ENCODE measurements at regions not wholly inside any gene's neighbourhood (a gene's known extent, or its start where the extent isn't known, plus 50 kb on each side); places are given as distances from the start of the nearest gene placed in this dataset.

- WGBS (ENCODE audit: insufficient coverage, low lambda C conversion rate): no CpG with 5 or more reads among the region's 9 CpGs
- Histone ChIP-seq H3K27me3 (ENCODE audit: control insufficient read depth, insufficient read depth, low read length) (no peaks in the 10 kb centered on the region), H3K9me3 (ENCODE audit: control insufficient read depth, low read depth, low read length) (peaks cover 4% of the 10 kb centered on the region), H3K27ac (ENCODE audit: low read length) (no peak overlapping the region), H3K4me3 (ENCODE audit: low read length) (no peak overlapping the region), H3K36me3 (ENCODE audit: control insufficient read depth, insufficient read depth, low read length) (no peaks in the 10 kb centered on the region), H3K4me1 (ENCODE audit: control insufficient read depth, insufficient read depth, low read length) (peaks cover 3% of the 10 kb centered on the region)
- DNase-seq: no peak
These were observed 55.5 kb upstream of the EPS8L3 start for GRCh38 chr1:109818988-109819764.

DNA sequence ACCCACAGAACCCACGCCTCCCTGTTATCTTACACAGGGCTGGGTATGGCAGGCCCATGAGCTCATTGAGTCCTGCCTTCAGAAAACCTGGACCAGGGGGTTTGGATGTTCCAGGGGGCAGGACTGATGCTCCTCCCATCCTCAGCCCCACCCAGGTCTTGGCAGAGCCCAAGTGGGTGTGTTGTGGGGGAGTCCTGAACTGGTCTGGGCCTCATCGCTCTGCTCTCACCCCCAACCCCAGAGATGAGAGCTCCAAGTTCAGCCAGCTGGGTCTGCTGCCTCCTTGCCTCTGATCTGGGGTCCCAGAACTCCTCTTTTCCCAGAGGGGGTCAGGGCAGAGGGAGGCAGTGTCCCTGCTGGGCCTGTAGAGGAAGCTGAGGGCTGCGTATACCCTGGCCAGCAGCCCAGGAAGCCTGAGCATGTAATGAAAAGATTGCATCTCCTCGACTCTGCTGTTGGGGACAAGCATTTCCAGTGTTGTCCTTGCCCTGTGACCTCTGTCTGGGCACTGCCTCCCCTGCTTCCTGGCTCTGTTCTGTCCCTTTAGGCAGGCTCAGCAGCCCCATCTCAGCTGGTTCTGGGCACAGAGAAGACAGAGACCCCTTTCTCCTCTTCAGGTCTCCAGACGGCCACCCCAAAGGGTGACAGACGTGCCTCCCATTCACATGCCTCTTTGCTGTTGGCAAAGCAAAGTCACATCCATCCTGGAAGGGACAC is 54.7 kb upstream of the EPS8L3 start:
- Histone ChIP-seq H3K27me3 (ENCODE audit: control insufficient read depth, insufficient read depth, low read length) (no peaks in the 10 kb centered on the region), H3K36me3 (ENCODE audit: control insufficient read depth, insufficient read depth, low read length) (no peaks in the 10 kb centered on the region), H3K4me1 (ENCODE audit: control insufficient read depth, insufficient read depth, low read length) (no peaks in the 10 kb centered on the region), H3K9me3 (ENCODE audit: control insufficient read depth, low read depth, low read length) (peaks cover 4% of the 10 kb centered on the region), H3K4me3 (ENCODE audit: low read length) (no peak overlapping the region), H3K27ac (ENCODE audit: low read length) (no peak overlapping the region)
- no CpG with 5 or more reads among the region's 6 CpGs for whole genome bisulfite sequencing (ENCODE audit: insufficient coverage, low lambda C conversion rate)
- no peak for DNase-seq

DNA sequence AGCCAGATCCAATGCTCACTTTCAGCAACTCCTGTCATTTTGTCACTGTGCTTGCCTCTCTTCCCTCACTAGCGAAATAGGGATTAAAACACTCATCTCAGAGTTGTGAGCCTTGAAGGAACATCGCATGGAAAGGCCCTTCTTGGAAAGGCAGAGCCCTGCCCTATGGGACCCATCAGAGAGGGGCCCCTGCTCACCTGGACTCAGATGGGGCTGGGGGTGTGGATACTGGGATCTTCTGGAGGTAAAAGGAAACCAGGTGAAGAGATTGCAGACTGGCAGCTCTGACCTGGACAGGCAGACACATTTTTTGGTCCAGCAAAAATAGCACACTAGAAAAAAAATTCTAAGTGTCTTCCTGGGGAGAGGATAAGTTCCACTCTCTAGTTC is 54.2 kb upstream of the EPS8L3 start:
- Histone ChIP-seq H3K27ac (ENCODE audit: low read length) (no peak overlapping the region), H3K4me1 (ENCODE audit: control insufficient read depth, insufficient read depth, low read length) (no peaks in the 10 kb centered on the region), H3K36me3 (ENCODE audit: control insufficient read depth, insufficient read depth, low read length) (no peaks in the 10 kb centered on the region), H3K27me3 (ENCODE audit: control insufficient read depth, insufficient read depth, low read length) (no peaks in the 10 kb centered on the region), H3K9me3 (ENCODE audit: control insufficient read depth, low read depth, low read length) (peaks cover 4% of the 10 kb centered on the region), H3K4me3 (ENCODE audit: low read length) (no peak overlapping the region)
- no peak for DNase-seq
- no CpG with 5 or more reads among the region's 2 CpGs for whole genome bisulfite sequencing (ENCODE audit: insufficient coverage, low lambda C conversion rate)

DNA sequence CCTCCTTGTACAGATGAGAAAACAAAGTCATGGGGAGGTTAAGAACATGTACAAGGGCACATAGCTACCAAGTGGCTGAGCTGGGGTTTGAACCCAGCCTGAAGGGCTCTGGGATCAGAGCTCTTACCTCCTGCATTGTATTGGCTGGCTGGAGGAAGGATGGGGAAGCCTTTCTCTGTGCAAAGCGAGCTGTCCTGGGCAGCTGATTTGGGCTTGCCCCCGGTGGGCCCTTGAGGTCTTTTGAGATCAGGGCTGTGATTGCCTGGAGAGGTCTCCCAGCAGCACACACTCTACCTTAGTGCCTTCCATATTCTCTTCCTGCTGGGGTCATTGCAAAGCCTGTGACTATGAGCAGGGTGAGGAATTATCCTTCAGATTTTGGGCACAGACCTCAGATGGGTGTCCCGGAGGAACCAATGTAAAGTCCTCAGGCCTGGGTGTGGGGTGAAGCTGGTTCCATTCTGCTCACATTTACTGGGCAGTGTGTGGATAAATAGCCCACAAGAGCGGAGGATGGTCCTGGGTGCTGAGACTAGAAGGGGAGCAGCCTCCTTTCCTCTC is 53.3 kb upstream of the EPS8L3 start:
- DNase-seq: no peak
- H3K27ac ChIP-seq (ENCODE audit: low read length): no peak overlapping the region
- H3K27me3 ChIP-seq (ENCODE audit: control insufficient read depth, insufficient read depth, low read length): no peaks in the 10 kb centered on the region
- peaks cover 4% of the 10 kb centered on the region for H3K9me3 ChIP-seq (ENCODE audit: control insufficient read depth, low read depth, low read length)
- no peaks in the 10 kb centered on the region for H3K36me3 ChIP-seq (ENCODE audit: control insufficient read depth, insufficient read depth, low read length)
- no CpG with 5 or more reads among the region's 4 CpGs for WGBS (ENCODE audit: insufficient coverage, low lambda C conversion rate)
- no peaks in the 10 kb centered on the region for H3K4me1 ChIP-seq (ENCODE audit: control insufficient read depth, insufficient read depth, low read length)
- H3K4me3 ChIP-seq (ENCODE audit: low read length): no peak overlapping the region

DNA sequence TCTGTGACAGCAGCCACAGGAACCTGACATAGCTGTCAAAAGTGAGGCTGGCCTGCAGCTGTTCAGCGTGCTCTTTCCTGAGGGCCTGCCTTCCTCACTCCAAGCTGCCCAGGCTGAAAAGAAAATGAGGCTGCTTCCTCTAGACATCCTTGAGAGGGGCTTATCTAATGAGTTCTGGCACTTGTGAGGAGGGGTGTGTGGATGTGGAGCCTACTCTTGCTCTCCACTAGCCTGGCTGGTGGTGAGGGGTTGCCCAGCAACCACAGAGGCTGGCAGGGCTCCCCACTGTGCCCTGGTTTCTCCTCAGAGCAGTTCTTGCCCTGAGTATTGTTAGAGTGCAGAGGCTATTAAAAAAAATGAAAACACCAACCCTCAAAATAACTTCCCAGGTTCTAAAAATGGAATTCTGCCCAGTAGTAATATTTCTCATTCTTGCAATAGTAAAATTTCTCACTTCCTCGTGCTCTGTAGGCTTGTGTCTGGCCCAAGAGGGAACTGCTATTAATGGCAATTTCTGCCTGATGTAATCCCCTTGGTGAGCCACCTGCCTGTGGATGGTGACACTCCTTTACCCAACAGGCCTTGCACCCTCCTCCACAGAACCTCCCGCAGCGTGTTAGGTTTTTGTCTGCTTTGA is 52.6 kb upstream of the EPS8L3 start:
- no peak overlapping the region for H3K27ac ChIP-seq (ENCODE audit: low read length)
- no peak overlapping the region for H3K4me3 ChIP-seq (ENCODE audit: low read length)
- DNase-seq: no peak
- WGBS (ENCODE audit: insufficient coverage, low lambda C conversion rate): 80% methylated on average over 1 of the region's 4 CpGs
- H3K9me3 ChIP-seq (ENCODE audit: control insufficient read depth, low read depth, low read length): peaks cover 4% of the 10 kb centered on the region
- H3K36me3 ChIP-seq (ENCODE audit: control insufficient read depth, insufficient read depth, low read length): no peaks in the 10 kb centered on the region
- no peaks in the 10 kb centered on the region for H3K4me1 ChIP-seq (ENCODE audit: control insufficient read depth, insufficient read depth, low read length)
- H3K27me3 ChIP-seq (ENCODE audit: control insufficient read depth, insufficient read depth, low read length): no peaks in the 10 kb centered on the region

GRCh38 chr1:109815809-109816174 is 52.1 kb upstream of the EPS8L3 start:
- Histone ChIP-seq H3K9me3 (ENCODE audit: control insufficient read depth, low read depth, low read length) (peaks cover 4% of the 10 kb centered on the region), H3K4me3 (ENCODE audit: low read length) (no peak overlapping the region), H3K27me3 (ENCODE audit: control insufficient read depth, insufficient read depth, low read length) (no peaks in the 10 kb centered on the region), H3K27ac (ENCODE audit: low read length) (no peak overlapping the region), H3K4me1 (ENCODE audit: control insufficient read depth, insufficient read depth, low read length) (no peaks in the 10 kb centered on the region), H3K36me3 (ENCODE audit: control insufficient read depth, insufficient read depth, low read length) (no peaks in the 10 kb centered on the region)
- DNase-seq: no peak
- WGBS (ENCODE audit: insufficient coverage, low lambda C conversion rate): no CpG with 5 or more reads among the region's 3 CpGs

GRCh38 chr1:109814993-109815786 is 51.5 kb upstream of the EPS8L3 start:
- H3K27me3 ChIP-seq (ENCODE audit: control insufficient read depth, insufficient read depth, low read length): no peaks in the 10 kb centered on the region
- H3K9me3 ChIP-seq (ENCODE audit: control insufficient read depth, low read depth, low read length): peaks cover 4% of the 10 kb centered on the region
- 90% methylated on average over 2 of the region's 8 CpGs for WGBS (ENCODE audit: insufficient coverage, low lambda C conversion rate)
- no peaks in the 10 kb centered on the region for H3K4me1 ChIP-seq (ENCODE audit: control insufficient read depth, insufficient read depth, low read length)
- H3K4me3 ChIP-seq (ENCODE audit: low read length): no peak overlapping the region
- H3K27ac ChIP-seq (ENCODE audit: low read length): no peak overlapping the region
- no peaks in the 10 kb centered on the region for H3K36me3 ChIP-seq (ENCODE audit: control insufficient read depth, insufficient read depth, low read length)
- DNase-seq: no peak

DNA sequence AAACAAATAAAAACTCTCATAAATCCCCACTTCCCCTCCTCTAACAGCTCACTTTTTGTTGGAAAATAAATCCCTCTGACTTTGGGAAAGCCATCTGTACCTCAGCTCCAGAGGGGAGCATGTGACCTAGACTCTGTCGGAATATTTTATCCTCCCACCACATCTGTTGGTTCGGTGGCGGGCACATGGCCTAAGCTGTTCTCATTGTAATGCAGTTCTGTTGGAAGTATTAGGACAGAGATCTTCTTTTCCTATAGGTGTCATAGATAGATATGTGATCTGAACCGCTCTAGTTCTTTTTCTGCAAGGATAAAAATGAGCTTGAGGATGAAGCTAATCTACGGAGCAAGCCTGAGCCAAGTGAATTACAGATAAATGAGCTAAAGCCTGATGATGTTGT is 50.5 kb upstream of the EPS8L3 start:
- Histone ChIP-seq H3K36me3 (ENCODE audit: control insufficient read depth, insufficient read depth, low read length) (no peaks in the 10 kb centered on the region), H3K4me3 (ENCODE audit: low read length) (no peak overlapping the region), H3K27me3 (ENCODE audit: control insufficient read depth, insufficient read depth, low read length) (no peaks in the 10 kb centered on the region), H3K4me1 (ENCODE audit: control insufficient read depth, insufficient read depth, low read length) (no peaks in the 10 kb centered on the region), H3K9me3 (ENCODE audit: control insufficient read depth, low read depth, low read length) (peaks cover 4% of the 10 kb centered on the region), H3K27ac (ENCODE audit: low read length) (no peak overlapping the region)
- DNase-seq: no peak
- WGBS (ENCODE audit: insufficient coverage, low lambda C conversion rate): 100% methylated on average over 2 of the region's 5 CpGs

Measured in large intestine (tissue), 3 donors.